ENCODE measurements at regions not wholly inside any gene's neighbourhood (a gene's known extent, or its start where the extent isn't known, plus 50 kb on each side); places are given as distances from the start of the nearest gene placed in this dataset.

DNA sequence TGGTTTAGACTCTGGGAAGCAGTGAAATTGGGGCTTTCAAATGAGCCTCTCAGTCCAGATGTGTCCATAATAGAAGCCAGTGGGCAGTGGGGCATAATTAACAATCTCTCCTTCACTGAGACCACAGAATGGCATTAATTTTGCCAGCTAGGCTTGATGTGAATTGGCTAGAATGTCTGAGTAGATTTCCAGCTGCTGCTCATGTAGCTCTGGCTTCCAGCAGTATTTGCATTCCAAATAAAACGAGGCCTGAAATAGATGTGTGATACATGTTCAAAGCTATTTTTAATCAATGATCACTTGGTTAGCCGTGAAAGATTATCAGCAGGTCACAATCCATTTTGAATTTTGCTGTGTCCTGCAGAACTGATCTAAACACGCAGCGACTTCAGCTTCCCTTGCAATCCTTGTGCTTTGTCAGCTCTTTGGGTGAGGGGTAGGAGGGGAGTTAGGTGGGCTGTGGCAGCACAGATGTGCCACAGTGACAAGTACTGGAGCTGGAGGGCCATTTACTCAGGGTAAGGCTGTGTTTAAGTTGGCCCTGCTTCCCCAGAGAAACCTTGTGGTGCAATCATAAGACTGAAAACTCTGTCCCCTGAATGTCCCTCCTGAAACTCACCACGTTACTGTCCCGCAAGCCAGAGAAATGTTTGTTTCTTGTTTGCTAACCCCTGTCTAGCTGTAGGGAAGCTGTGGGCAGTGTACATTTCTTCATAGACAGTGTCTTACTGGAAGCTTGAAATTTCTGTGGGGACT is 56.9 kb upstream of the TMEM178A start:
- TF ChIP-seq, protein P1, sequence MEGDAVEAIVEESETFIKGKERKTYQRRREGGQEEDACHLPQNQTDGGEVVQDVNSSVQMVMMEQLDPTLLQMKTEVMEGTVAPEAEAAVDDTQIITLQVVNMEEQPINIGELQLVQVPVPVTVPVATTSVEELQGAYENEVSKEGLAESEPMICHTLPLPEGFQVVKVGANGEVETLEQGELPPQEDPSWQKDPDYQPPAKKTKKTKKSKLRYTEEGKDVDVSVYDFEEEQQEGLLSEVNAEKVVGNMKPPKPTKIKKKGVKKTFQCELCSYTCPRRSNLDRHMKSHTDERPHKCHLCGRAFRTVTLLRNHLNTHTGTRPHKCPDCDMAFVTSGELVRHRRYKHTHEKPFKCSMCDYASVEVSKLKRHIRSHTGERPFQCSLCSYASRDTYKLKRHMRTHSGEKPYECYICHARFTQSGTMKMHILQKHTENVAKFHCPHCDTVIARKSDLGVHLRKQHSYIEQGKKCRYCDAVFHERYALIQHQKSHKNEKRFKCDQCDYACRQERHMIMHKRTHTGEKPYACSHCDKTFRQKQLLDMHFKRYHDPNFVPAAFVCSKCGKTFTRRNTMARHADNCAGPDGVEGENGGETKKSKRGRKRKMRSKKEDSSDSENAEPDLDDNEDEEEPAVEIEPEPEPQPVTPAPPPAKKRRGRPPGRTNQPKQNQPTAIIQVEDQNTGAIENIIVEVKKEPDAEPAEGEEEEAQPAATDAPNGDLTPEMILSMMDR (IDR thresholded peaks at IDR 0.05): no peak
- no peak for TF ChIP-seq POLR2A (IDR thresholded peaks at IDR 0.05)
